K562 (cell line): ENCODE measurements at regions not wholly inside any gene's neighbourhood (a gene's known extent, or its start where the extent isn't known, plus 50 kb on each side); places are given as distances from the start of the nearest gene placed in this dataset.

ENCODE experiments used
- ATAC-seq: fragments of 200-7000 bp; cut with Tn5 transposase; 3 replicates; pipeline ENCODE4 v1.9.1; 2020; ENCODE audit warnings: moderate library complexity
- BruUV-seq: library from RNA; stranded (reverse); fragments of 400-500 nt; replicated peaks from 2 replicates; lab custom pipeline; 2021; lab: Mats Ljungman, UMichigan
- CTCF ChIA-PET: fragments of 300-600 bp; formaldehyde crosslinking; extraction: SDS; loops from one replicate; lab custom pipeline; 2021; ENCODE audit warnings: low intra/inter-chr PET ratio; lab: Yijun Ruan, JAX
- POLR2A ChIA-PET: fragments of 300-600, 350-650 bp; sonication (Branson Sonifier 250); formaldehyde crosslinking; extraction: SDS; loops from one replicate; lab custom pipeline; 2021; ENCODE audit warnings: antibody characterized with exemption, inconsistent platforms; lab: Yijun Ruan, JAX
- DNase-seq, 4 experiments: peaks; one replicate each; pipeline versions ENCODE4 v3.0.0 to v3.0.0-alpha.2; 2011 to 2018; ENCODE audit warnings: low spot score in 3 of 4, mixed read lengths in 3 of 4; ENCODE audit errors: extremely low read depth in 1 of 4
- FAIRE-seq: peaks from 2 replicates; lab custom pipeline; 2011; peaks lifted over from hg19 to GRCh38; lab: Jason Lieb, UNC
- H2AFZ ChIP-seq: 2 replicates; pipeline ENCODE4 v1.6.0; 2011; ENCODE audit warnings: low read depth, low read length, control low read depth, inconsistent platforms
- H3K27ac ChIP-seq: fragments of 200-600 bp; 3 replicates; pipeline ENCODE4 v1.8.0; 2011; ENCODE audit warnings: low read depth, mild to moderate bottlenecking, control low read depth, inconsistent platforms, low read length, moderate library complexity, mixed read lengths; ENCODE audit errors: extremely low read depth
- H3K27me3 ChIP-seq, 2 experiments: fragments of 300-600 bp in 1 of 2; 2 replicates in 1 of 2; 3 replicates in 1 of 2; pipeline versions ENCODE4 v1.6.0 to v1.8.0; 2011; ENCODE audit warnings: inconsistent platforms in 2 of 2, low read length in 2 of 2, mild to moderate bottlenecking in 1 of 2, mixed read lengths in 1 of 2, moderate library complexity in 1 of 2; ENCODE audit not compliant: control insufficient read depth in 2 of 2, insufficient read depth in 2 of 2
- H3K36me3 ChIP-seq: fragments of 300-600 bp; 3 replicates; pipeline ENCODE4 v1.8.0; 2011; ENCODE audit warnings: mild to moderate bottlenecking, low read length, inconsistent platforms; ENCODE audit not compliant: control insufficient read depth, insufficient read depth
- H3K4me1 ChIP-seq, 2 experiments: fragments of 200-600 bp in 1 of 2; replicated peaks in 1 of 2; 2 replicates in 1 of 2; 3 replicates in 1 of 2; pipeline versions ENCODE4 v1.5.1 to v1.8.0; 2011; ENCODE audit warnings: inconsistent platforms in 2 of 2, low read length in 2 of 2, mild to moderate bottlenecking in 1 of 2, mixed read lengths in 1 of 2, moderate library complexity in 1 of 2; ENCODE audit not compliant: control insufficient read depth in 2 of 2, insufficient read depth in 2 of 2
- H3K4me2 ChIP-seq: 2 replicates; pipeline ENCODE4 v1.6.1; 2011; ENCODE audit warnings: low read length, control low read depth, inconsistent platforms, mixed read lengths; ENCODE audit not compliant: insufficient read depth
- H3K4me3 ChIP-seq: fragments of 200-600 bp; sonication (generic), shearing (Covaris generic); 2 replicates; pipeline ENCODE4 v1.5.1; 2016; ENCODE audit warnings: control low read depth, inconsistent platforms
- H3K79me2 ChIP-seq: fragments of 200-600 bp; 3 replicates; pipeline ENCODE4 v1.8.0; 2011; ENCODE audit warnings: low read length, inconsistent platforms; ENCODE audit not compliant: control insufficient read depth, insufficient read depth
- H3K9ac ChIP-seq, 2 experiments: 2 replicates each; pipeline versions ENCODE4 v1.6.0 to v1.6.1; 2011; ENCODE audit warnings: low read depth in 2 of 2, low read length in 2 of 2, control low read depth in 1 of 2, inconsistent platforms in 1 of 2, mild to moderate bottlenecking in 1 of 2, mixed read lengths in 1 of 2; ENCODE audit not compliant: insufficient read depth in 1 of 2
- H3K9me1 ChIP-seq: one replicate; pipeline ENCODE4 v1.6.0; 2011; ENCODE audit warnings: inconsistent platforms, mild to moderate bottlenecking, low read length, moderate library complexity; ENCODE audit not compliant: control insufficient read depth, insufficient read depth
- H3K9me3 ChIP-seq: replicated peaks from 2 replicates; pipeline ENCODE4 v1.5.1; 2011; ENCODE audit warnings: low read depth, low read length, inconsistent platforms; ENCODE audit not compliant: control insufficient read depth, insufficient read depth
- H4K20me1 ChIP-seq: replicated peaks from 2 replicates; pipeline ENCODE4 v1.6.1; 2011; ENCODE audit warnings: low read length, inconsistent platforms, mixed read lengths; ENCODE audit not compliant: control insufficient read depth, insufficient read depth
- CHD7 ChIP-seq: fragments of 200-600 bp; sonication (generic); IDR thresholded peaks from one replicate; pipeline ENCODE4 v1.6.1; 2012; ENCODE audit warnings: mild to moderate bottlenecking, low read depth, low read length, inconsistent platforms
- ETV1 ChIP-seq: fragments of 450-650 bp; conservative IDR thresholded peaks from 2 replicates; pipeline ENCODE4 v1.6.1; 2016; ENCODE audit warnings: missing genetic modification characterization, control low read depth, low read depth, missing compliant biosample characterization
- NKRF ChIP-seq: fragments of 450-650 bp; IDR thresholded peaks from 2 replicates; pipeline ENCODE4 v1.6.1; 2016; ENCODE audit warnings: borderline replicate concordance
- PHTF2 ChIP-seq: fragments of 250-450 bp; sonication (Bioruptor Pico); IDR thresholded peaks from 2 replicates; pipeline ENCODE4 v1.5.0; 2021; ENCODE audit warnings: mild to moderate bottlenecking
- SETDB1 ChIP-seq: IDR thresholded peaks from one replicate; pipeline ENCODE4 v1.6.1; 2012; ENCODE audit warnings: low read length, control low read depth, inconsistent platforms
- TRIM24 ChIP-seq, 2 experiments: fragments of 450-650 bp; IDR thresholded peaks; 2 replicates each; pipeline ENCODE4 v1.6.1; 2016
- YY1 ChIP-seq, 3 experiments: IDR thresholded peaks; 2 replicates each; pipeline ENCODE4 v1.6.1; 2011; ENCODE audit warnings: low read length in 2 of 3, mild to moderate bottlenecking in 2 of 3, moderate library complexity in 2 of 3, borderline replicate concordance in 1 of 3, control low read depth in 1 of 3, low read depth in 1 of 3; ENCODE audit not compliant: insufficient read depth in 3 of 3, insufficient replicate concordance in 2 of 3, control insufficient read depth in 1 of 3, insufficient read length in 1 of 3; ENCODE audit errors: extremely low read depth in 1 of 3
- ZNF134 ChIP-seq: fragments of 250-450 bp; sonication (Bioruptor Pico); conservative IDR thresholded peaks from 2 replicates; pipeline ENCODE4 v1.4.0; 2020
- ZNF263 ChIP-seq: sonication (generic); formaldehyde crosslinking; IDR thresholded peaks from 2 replicates; pipeline ENCODE4 v1.8.0; 2022; ENCODE audit warnings: mild to moderate bottlenecking, missing genetic modification reagents, borderline replicate concordance
- ZNF3 ChIP-seq: fragments of 250-450 bp; sonication (Bioruptor Pico); IDR thresholded peaks from 2 replicates; pipeline ENCODE4 v1.5.0; 2021; ENCODE audit warnings: mild to moderate bottlenecking, moderate library complexity
- WGBS: fragments of 100-300 bp; shearing (Covaris generic); methylation state at CpG from one replicate; pipeline ENCODE4 v1.1.6; 2016; ENCODE audit warnings: low coverage, mixed read lengths; ENCODE audit not compliant: insufficient coverage; ENCODE audit errors: missing lambda C conversion rate; 5-methylcytosine and 5-hydroxymethylcytosine counted together
- in situ Hi-C: fragments of 300-500 bp; cut with MboI; formaldehyde crosslinking; loops from 4 replicates; pipeline ENCODE4 v1.15.0; 2018; ENCODE audit warnings: inconsistent platforms, mixed read lengths
- intact Hi-C: fragments of 100-400 bp; cut with micrococcal nuclease; formaldehyde crosslinking; loops from 2 replicates; pipeline ENCODE4 v1.14.2; 2022

GRCh38 chr5:5667136-5667554 lies 244.7 kb downstream of the ICE1 start:
- Histone ChIP-seq H3K4me2 (no peak overlapping the region), H2AFZ (no peak overlapping the region), H3K27me3 (peaks cover 5 to 32% of the 10 kb centered on the region in 2 experiments; a peak in 4 of 5 replicates), H3K4me3 (no peak overlapping the region), H3K4me1 (no peaks in the 10 kb centered on the region), H3K9me3 (no peaks in the 10 kb centered on the region), H3K9ac (no peak overlapping the region), H3K9me1 (no peaks in the 10 kb centered on the region), H3K27ac (no peak overlapping the region), H4K20me1 (no peaks in the 10 kb centered on the region), H3K79me2 (no peaks in the 10 kb centered on the region), H3K36me3 (no peaks in the 10 kb centered on the region)
- CTCF ChIA-PET, result no interaction called here
- ATAC-seq, result no peak
- intact Hi-C loops, result no loop called here
- POLR2A ChIA-PET, result interaction anchor here (0.7 to 0.8 kb wide), 2 partner anchors 10 to 865 kb away, joined by 3 to 5 read pairs; no protein-coding TSS in a partner anchor
- BruUV-seq, result no TSS peak
- in situ Hi-C loops, result no loop called here
- WGBS, result 0% methylated on average over 3 of the region's 3 CpGs
- no peak for DNase-seq
- FAIRE-seq, result no peak
- TF ChIP-seq PHTF2 (no peak), CHD7 (no peak), ZNF3 (CRISPR knock-in tag) (no peak), ZNF263 (CRISPR knock-in tag) (no peak), ZNF134 (CRISPR knock-in tag) (no peak), SETDB1 (no peak), NKRF (no peak), ETV1 (tag) (no peak), YY1 (IDR thresholded peaks at IDR 0.05; ENCODE audit: borderline replicate concordance in 1 of 3, control insufficient read depth in 1 of 3, extremely low read depth in 1 of 3, insufficient read depth in 3 of 3, insufficient read length in 1 of 3, insufficient replicate concordance in 2 of 3, low read depth in 1 of 3, low read length in 2 of 3) (no peak), TRIM24 (IDR thresholded peaks at IDR 0.05) (no peak)
